ENCODE measurements at regions not wholly inside any gene's neighbourhood (a gene's known extent, or its start where the extent isn't known, plus 50 kb on each side); places are given as distances from the start of the nearest gene placed in this dataset.
"Not testable (repeated sequence)": the region's sequence is repeated elsewhere in the genome, so short reads cannot be mapped to it uniquely, and the experiment has no call there.

- in situ Hi-C loops (cut with HindIII; ENCODE audit: low pct_unique_long_range_greater_than_20kb, low sequenced_read_pairs) = no loop called here
- DNase-seq (ENCODE audit: low read depth, low spot score) = no peak
These were observed 193.9 kb upstream of the PHF14 start for GRCh38 chr7:10779465-10780399.

DNA sequence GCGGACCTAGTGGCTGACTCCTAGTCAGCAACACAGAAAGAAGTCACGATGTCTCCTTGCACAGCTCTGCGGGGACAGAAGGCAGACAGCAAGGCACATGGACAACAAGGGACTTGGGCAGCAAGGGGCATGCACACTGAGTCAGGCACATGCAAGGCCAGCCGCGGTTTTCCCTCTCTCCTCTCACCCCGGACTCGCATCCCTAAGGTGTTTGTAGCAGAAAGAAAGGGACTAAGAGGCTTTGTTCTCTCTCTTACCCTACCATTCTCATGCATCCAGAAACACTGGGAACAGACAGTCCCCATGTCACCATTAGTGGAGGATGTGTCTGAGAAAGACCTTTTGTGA is 193.3 kb upstream of the PHF14 start:
- in situ Hi-C loops (cut with HindIII; ENCODE audit: low pct_unique_long_range_greater_than_20kb, low sequenced_read_pairs) = no loop called here
- no peak for DNase-seq (ENCODE audit: low read depth, low spot score)

- in situ Hi-C loops (cut with HindIII; ENCODE audit: low pct_unique_long_range_greater_than_20kb, low sequenced_read_pairs); DNase-seq (ENCODE audit: low read depth, low spot score): not testable (repeated sequence)
These were observed 186.7 kb upstream of the PHF14 start for GRCh38 chr7:10786976-10787375.

DNA sequence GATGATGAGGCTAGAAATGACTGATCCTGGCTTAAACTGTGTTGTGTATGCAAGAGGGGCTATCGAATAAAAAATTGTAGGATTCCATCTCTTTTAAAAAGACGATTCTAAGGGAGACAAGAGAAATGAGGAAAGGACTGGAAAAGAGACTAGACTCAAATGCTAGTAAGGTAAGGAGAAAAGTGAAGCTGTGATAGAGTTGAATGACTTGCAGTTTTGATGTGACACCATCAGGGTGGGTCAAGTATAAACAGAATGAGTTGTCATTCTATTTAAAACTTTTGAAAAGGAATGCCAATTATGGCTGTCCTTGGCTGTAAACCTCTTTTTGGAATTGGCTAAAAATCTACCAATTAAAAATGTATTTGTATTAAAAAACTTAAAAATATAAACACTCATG is 184.5 kb upstream of the PHF14 start:
- DNase-seq (ENCODE audit: low read depth, low spot score) = no peak
- in situ Hi-C loops (cut with HindIII; ENCODE audit: low pct_unique_long_range_greater_than_20kb, low sequenced_read_pairs) = no loop called here

DNA sequence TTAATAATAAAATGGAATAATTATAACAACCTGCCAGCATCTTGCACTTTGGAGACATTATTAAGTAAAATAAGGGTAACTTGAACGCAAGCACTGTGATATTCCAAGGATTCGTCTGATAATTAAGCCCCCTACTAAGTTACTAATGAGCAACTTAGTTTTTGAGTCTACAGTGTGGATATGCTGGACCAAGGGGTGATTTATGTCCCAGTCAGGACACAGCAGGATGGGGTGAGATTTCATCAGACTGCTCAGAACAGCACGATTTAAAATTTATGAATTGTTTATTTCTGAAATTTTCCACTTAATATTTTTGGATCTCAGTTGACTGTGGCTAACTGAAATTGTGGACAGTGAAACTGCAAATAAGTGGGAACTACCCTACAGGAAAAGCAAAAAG is 182.8 kb upstream of the PHF14 start:
- no peak for DNase-seq (ENCODE audit: low read depth, low spot score)
- in situ Hi-C loops (cut with HindIII; ENCODE audit: low pct_unique_long_range_greater_than_20kb, low sequenced_read_pairs) = no loop called here

DNA sequence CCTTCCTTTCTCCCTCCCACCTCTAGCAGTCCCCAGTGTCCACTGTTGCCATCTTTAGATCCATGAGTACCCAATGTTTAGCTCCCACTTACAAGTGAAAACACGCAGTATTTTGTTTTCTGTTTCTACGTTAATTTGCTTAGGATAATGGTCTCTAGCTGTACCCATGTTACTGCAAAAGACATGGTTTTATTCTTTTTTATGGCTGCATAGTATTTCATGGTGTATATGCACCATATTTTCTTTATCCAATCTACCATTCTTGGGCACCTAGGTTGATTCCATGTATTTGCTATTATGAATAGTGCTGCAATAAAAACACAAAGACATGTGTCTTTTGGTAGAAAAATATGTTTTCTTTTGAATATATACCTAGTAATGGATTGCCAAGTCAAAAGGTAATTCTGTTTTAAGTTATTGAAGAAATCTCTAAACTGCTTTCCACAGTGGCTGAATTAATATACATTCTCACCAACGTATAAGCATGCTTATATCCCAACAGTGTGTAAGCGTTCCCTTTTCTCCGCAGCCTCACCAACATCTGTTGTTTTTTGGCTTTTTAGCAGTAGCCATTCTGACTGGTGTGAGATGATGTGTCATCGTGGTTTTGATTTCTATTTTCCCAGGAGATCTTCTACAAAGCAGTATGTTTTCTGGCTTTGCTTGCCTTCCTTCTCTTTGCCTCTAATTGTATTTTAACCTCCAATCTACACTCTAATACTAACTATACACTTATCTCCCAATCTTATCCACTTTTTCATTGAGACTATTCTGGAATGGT is 179.5 kb upstream of the PHF14 start:
- no peak for DNase-seq (ENCODE audit: low read depth, low spot score)
- in situ Hi-C loops (cut with HindIII; ENCODE audit: low pct_unique_long_range_greater_than_20kb, low sequenced_read_pairs) = no loop called here

DNA sequence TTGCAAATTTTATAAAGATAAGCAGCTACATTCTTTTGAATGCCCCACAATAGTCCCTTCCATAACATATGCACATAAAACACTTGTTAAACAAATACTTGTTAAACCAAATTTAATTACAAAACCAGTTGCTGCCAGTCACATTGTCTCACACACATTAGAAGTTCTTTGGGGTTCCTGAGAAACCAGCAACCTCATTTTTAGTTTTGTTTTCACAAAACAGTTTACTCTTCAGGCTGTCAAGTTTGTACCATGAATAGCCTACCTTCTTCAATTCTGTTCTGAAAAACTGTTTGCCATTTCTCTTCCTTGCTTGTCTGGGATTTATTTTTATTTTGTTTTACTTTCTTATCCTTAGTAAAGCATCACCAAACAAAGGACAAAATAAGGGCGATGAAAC is 176.5 kb upstream of the PHF14 start:
- in situ Hi-C loops (cut with HindIII; ENCODE audit: low pct_unique_long_range_greater_than_20kb, low sequenced_read_pairs) = no loop called here
- DNase-seq (ENCODE audit: low read depth, low spot score) = no peak

- in situ Hi-C loops (cut with HindIII; ENCODE audit: low pct_unique_long_range_greater_than_20kb, low sequenced_read_pairs) = no loop called here
- DNase-seq (ENCODE audit: low read depth, low spot score) = no peak
These were observed 175.6 kb upstream of the PHF14 start for GRCh38 chr7:10798044-10798443.

DNA sequence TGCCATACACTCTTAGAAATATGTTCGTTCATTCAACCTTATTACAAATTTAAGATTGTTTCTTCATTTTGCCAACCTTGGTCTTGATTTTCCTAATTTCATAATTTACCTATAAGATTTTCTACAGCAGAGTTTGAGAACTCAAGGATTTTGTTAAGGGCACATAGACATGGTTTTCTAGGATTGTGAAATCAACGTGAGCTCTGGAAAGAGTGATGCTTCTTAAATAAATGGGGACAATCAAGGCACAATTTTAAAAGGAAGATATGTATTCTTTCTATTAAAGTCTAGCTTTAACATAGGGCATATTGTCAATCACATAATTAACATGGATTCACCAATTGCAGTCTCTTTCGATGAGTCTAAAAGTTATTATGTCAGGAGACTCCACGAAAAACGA is 174.2 kb upstream of the PHF14 start:
- DNase-seq (ENCODE audit: low read depth, low spot score) = no peak
- in situ Hi-C loops (cut with HindIII; ENCODE audit: low pct_unique_long_range_greater_than_20kb, low sequenced_read_pairs) = no loop called here

DNA sequence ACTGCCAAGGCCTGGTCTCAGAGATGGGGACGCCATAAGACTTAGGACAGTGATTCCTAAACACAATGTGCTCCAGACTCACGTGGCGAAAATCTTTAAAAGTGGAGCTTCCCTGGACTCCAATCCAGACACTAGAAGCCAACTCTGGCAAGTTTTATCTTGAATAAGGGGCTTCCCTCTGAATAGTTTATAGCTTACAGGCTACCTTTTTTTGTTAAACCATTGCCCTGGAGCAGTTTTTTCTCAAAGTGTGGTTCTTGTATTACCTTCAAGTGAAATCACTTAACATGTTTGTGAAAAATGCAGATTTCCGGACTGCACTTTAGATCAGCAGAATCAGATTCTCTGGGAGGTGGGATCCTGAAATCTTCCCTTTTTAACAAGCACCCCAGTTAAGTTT is 171.7 kb upstream of the PHF14 start:
- in situ Hi-C loops (cut with HindIII; ENCODE audit: low pct_unique_long_range_greater_than_20kb, low sequenced_read_pairs) = no loop called here
- DNase-seq (ENCODE audit: low read depth, low spot score) = no peak

GRCh38 chr7:10802526-10802925 is 171.1 kb upstream of the PHF14 start:
- in situ Hi-C loops (cut with HindIII; ENCODE audit: low pct_unique_long_range_greater_than_20kb, low sequenced_read_pairs) = no loop called here
- DNase-seq (ENCODE audit: low read depth, low spot score) = no peak

DNA sequence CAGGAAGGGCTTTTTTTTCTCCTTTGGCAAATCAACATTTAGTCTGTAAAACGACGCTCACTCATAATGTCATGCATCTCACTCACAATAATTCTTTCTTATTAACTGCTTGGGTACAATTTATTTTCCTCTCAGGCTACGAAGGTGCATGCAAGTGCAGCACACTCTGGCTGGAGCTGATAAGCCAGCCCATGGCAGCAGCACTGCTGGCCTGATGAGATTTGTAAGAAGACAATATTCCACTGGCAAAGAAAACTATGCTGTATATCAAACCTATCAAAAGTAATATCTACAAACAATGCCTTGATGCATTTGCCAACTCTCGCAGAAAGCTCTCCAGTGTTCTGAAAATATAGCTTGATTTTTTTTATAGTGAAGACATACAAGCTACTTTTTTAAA is 170.0 kb upstream of the PHF14 start:
- in situ Hi-C loops (cut with HindIII; ENCODE audit: low pct_unique_long_range_greater_than_20kb, low sequenced_read_pairs) = no loop called here
- no peak for DNase-seq (ENCODE audit: low read depth, low spot score)

GRCh38 chr7:10804770-10805169 is 168.9 kb upstream of the PHF14 start:
- in situ Hi-C loops (cut with HindIII; ENCODE audit: low pct_unique_long_range_greater_than_20kb, low sequenced_read_pairs) = no loop called here
- no peak for DNase-seq (ENCODE audit: low read depth, low spot score)

GRCh38 chr7:10815546-10815945 is 158.1 kb upstream of the PHF14 start:
- no peak for DNase-seq (ENCODE audit: low read depth, low spot score)
- in situ Hi-C loops (cut with HindIII; ENCODE audit: low pct_unique_long_range_greater_than_20kb, low sequenced_read_pairs) = no loop called here

- DNase-seq (ENCODE audit: low read depth, low spot score) = no peak
- in situ Hi-C loops (cut with HindIII; ENCODE audit: low pct_unique_long_range_greater_than_20kb, low sequenced_read_pairs) = no loop called here
These were observed 152.5 kb upstream of the PHF14 start for GRCh38 chr7:10821156-10821555.

GRCh38 chr7:10824154-10824553 is 149.5 kb upstream of the PHF14 start:
- in situ Hi-C loops (cut with HindIII; ENCODE audit: low pct_unique_long_range_greater_than_20kb, low sequenced_read_pairs) = no loop called here
- DNase-seq (ENCODE audit: low read depth, low spot score) = no peak

- DNase-seq (ENCODE audit: low read depth, low spot score) = no peak
- in situ Hi-C loops (cut with HindIII; ENCODE audit: low pct_unique_long_range_greater_than_20kb, low sequenced_read_pairs) = no loop called here
These were observed 135.4 kb upstream of the PHF14 start for GRCh38 chr7:10838228-10838627.

DNA sequence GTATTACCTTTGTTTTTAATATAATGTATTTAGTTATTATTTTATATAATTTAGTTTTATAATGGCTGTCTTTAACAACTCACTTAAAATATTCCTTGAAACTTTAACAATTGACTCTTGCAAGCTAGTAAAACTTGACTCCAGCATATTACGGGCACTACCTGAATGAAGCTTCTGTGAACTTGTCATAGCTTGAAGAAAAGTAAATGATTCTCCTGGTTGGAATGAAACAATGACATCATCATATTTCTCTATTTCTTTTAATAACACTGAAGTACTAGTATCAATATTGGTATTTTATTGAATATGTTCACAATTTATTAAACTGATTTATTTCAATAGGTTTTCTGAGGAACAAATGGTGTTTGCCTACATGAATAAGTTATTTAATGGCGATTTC is 128.4 kb upstream of the PHF14 start:
- in situ Hi-C loops (cut with HindIII; ENCODE audit: low pct_unique_long_range_greater_than_20kb, low sequenced_read_pairs) = no loop called here
- no peak for DNase-seq (ENCODE audit: low read depth, low spot score)

DNA sequence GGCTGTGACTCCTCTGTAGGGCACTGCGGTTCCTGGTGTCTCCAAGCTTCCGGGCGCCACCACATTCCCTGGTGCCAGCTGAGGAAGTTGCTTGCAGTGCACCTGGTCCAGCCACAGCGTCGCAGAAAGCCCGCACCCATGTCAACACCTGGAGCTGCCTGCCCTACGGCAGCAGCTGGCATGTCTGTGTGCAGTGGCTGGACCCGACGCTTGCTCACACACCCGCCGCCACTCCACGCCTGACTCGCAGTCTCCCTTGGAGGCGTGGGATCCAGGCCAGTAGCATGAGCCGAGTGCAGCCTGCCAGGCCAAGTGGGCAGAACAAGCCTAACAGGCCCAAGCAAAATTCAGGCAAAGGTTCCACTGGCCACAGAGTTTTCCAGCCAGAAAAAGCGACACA is 118.1 kb upstream of the PHF14 start:
- DNase-seq (ENCODE audit: low read depth, low spot score) = no peak
- in situ Hi-C loops (cut with HindIII; ENCODE audit: low pct_unique_long_range_greater_than_20kb, low sequenced_read_pairs) = no loop called here

Data from SK-MEL-5 (cell line).